ENCODE measurements at regions not wholly inside any gene's neighbourhood (a gene's known extent, or its start where the extent isn't known, plus 50 kb on each side); places are given as distances from the start of the nearest gene placed in this dataset.

DNA sequence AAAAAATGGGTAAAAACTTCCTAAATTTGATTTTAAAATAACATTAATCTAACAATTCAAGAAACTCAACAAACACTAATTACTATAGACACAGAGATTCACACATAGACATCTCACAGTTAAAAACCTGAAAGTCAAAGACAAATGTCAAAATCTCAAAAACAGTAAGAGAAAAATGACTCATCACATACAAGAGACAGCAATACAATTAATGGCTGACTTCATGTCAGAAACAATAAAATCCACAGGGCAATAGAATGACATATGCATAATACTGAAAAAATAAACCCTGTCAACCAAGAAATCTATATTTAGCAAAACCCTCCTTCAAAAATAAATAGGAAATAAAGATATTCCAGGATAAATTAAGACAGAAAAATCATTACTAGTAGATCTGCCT, 200.4 kb downstream of the CEMIP2 start:
- H3K4me3 ChIP-seq (ENCODE audit: low read depth, low read length) = no peak overlapping the region
- no peak for TF ChIP-seq CTCF (IDR thresholded peaks at IDR 0.05; ENCODE audit: control insufficient read depth, extremely low read depth, insufficient read depth)
- no peak for DNase-seq (ENCODE audit: low read depth)

GRCh38 chr9:71562140-71562539, 206.2 kb downstream of the CEMIP2 start:
- TF ChIP-seq CTCF (IDR thresholded peaks at IDR 0.05; ENCODE audit: control insufficient read depth, extremely low read depth, insufficient read depth) = no peak
- DNase-seq (ENCODE audit: low read depth) = no peak
- H3K4me3 ChIP-seq (ENCODE audit: low read depth, low read length) = no peak overlapping the region

DNA sequence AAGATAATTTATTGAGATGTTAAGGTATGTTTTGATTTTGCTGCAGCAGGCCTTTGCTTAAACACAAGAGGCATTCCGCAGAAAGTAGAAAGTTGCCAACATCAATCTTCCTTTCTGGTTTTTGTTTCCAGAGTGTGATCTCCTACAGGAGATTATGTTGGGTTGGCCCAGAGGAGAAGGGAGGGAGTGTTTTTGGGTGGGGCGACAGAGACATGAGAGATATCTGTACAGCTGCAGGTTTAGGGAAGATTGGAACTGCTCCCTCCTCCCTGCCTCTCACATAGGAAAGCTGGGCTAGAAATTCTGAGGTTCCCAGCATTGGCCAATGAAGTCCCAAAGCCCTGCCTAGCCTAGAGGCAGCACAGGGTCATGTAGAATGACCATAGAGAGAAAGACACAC, 211.0 kb downstream of the CEMIP2 start:
- DNase-seq (ENCODE audit: low read depth) = no peak
- H3K4me3 ChIP-seq (ENCODE audit: low read depth, low read length) = no peak overlapping the region
- TF ChIP-seq CTCF (IDR thresholded peaks at IDR 0.05; ENCODE audit: control insufficient read depth, extremely low read depth, insufficient read depth) = no peak

DNA sequence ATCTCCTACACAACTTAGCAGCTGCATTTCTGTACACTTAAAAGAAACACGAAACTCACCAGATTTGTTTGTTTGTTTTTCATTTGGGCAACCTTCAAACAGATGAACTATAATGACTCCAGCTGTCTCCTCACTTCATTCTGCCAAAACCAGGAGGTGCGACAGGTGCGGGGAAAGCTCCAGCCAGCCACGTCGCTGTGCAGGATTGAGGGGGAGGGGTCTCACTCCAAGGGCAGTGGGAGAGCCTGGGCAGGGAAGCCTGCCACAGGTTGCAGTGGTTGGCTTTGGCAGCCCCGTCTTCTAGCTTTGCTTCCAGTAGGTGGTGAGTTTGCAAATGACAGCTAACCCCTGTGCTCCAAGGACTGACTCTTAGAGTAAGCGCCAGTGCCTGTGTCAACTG, 215.8 kb downstream of the CEMIP2 start:
- no peak for DNase-seq (ENCODE audit: low read depth)
- no peak for TF ChIP-seq CTCF (IDR thresholded peaks at IDR 0.05; ENCODE audit: control insufficient read depth, extremely low read depth, insufficient read depth)
- H3K4me3 ChIP-seq (ENCODE audit: low read depth, low read length) = no peak overlapping the region

DNA sequence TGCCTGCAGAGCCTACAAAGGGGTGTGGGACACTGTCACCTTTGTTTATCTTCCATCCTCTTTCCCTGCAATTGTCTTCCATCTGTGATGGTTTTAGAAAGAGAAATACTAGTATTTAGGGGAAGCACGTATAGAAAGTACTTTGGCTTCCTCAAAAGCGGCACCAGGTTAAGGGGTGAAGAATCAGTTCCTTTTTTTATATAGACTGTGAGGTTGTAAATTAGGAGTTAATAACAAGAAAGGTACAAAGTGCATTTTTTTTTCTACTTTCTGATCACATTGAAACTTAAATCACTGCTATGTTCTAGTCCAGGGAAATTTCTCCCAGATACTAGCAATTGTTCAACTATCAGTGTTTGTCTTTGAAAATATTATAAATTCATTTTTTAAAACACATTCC, 219.3 kb downstream of the CEMIP2 start:
- no peak for TF ChIP-seq CTCF (IDR thresholded peaks at IDR 0.05; ENCODE audit: control insufficient read depth, extremely low read depth, insufficient read depth)
- no peak overlapping the region for H3K4me3 ChIP-seq (ENCODE audit: low read depth, low read length)
- no peak for DNase-seq (ENCODE audit: low read depth)

DNA sequence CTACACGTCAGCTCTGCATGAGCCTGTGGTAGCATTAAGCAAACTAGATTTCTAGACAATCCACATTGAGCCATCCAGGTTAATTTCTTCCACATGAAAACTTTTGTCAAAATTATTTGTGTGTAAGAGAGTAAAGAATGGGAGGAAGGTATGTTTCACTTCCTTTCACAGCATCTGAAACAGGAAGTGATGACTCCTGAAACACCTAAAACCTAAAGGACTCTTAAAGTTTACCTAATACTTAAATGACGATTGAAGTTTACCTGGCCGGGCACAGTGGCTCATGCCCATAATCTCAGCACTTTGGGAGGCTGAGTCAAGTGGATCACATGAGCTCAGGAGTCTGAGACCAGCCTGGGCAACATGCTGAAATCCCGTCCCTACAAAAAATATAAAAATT, 223.8 kb downstream of the CEMIP2 start:
- no peak for TF ChIP-seq CTCF (IDR thresholded peaks at IDR 0.05; ENCODE audit: control insufficient read depth, extremely low read depth, insufficient read depth)
- H3K4me3 ChIP-seq (ENCODE audit: low read depth, low read length) = no peak overlapping the region
- DNase-seq (ENCODE audit: low read depth) = no peak

DNA sequence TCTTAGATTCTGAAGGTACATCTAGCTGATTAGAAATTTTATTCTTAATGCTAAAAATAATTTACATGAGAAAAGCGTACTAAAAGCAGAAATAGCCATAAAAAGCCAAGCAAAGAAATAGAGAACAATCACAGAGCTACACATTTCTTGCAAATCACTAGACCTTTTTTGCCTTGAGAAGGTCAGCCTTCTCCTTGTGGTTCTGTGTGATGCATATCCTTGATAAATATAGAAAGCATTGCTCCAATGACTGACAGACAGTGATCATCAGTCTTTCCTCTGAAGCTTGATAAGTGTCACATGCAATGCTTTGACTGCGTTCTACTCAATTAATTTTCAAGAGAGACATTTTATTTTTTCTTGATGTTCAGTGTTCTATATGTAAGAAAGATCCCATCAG, 226.9 kb downstream of the CEMIP2 start:
- no peak overlapping the region for H3K4me3 ChIP-seq (ENCODE audit: low read depth, low read length)
- TF ChIP-seq CTCF (IDR thresholded peaks at IDR 0.05; ENCODE audit: control insufficient read depth, extremely low read depth, insufficient read depth) = no peak
- DNase-seq (ENCODE audit: low read depth) = no peak
